ENCODE measurements at regions not wholly inside any gene's neighbourhood (a gene's known extent, or its start where the extent isn't known, plus 50 kb on each side); places are given as distances from the start of the nearest gene placed in this dataset.

- H3K27ac Mint-ChIP-seq: no peak overlapping the region
- no peaks in the 10 kb centered on the region for H3K27me3 Mint-ChIP-seq
- no peak for DNase-seq
- H3K36me3 Mint-ChIP-seq: no peaks in the 10 kb centered on the region
- H3K4me3 Mint-ChIP-seq: no peak overlapping the region
- no peaks in the 10 kb centered on the region for H3K4me1 Mint-ChIP-seq
- CTCF ChIA-PET: no interaction called here
- no peak for ATAC-seq
- H3K9me3 Mint-ChIP-seq (ENCODE audit: low read depth): peaks cover 9% of the 10 kb centered on the region
These were observed 324.2 kb upstream of the COBL start for GRCh38 chr7:51640841-51641240.

- Mint-ChIP-seq H3K4me1 (no peaks in the 10 kb centered on the region), H3K27me3 (no peaks in the 10 kb centered on the region), H3K4me3 (no peak overlapping the region), H3K27ac (no peak overlapping the region), H3K36me3 (no peaks in the 10 kb centered on the region), H3K9me3 (ENCODE audit: low read depth) (peaks cover 9% of the 10 kb centered on the region)
- ATAC-seq: no peak
- CTCF ChIA-PET: no interaction called here
- DNase-seq: no peak
These were observed 323.2 kb upstream of the COBL start for GRCh38 chr7:51639661-51640334.

GRCh38 chr7:51636503-51636902 is 319.9 kb upstream of the COBL start:
- Mint-ChIP-seq H3K9me3 (ENCODE audit: low read depth) (peaks cover 4% of the 10 kb centered on the region), H3K27ac (no peak overlapping the region), H3K27me3 (no peaks in the 10 kb centered on the region), H3K4me3 (no peak overlapping the region), H3K36me3 (no peaks in the 10 kb centered on the region), H3K4me1 (no peaks in the 10 kb centered on the region)
- no peak for DNase-seq
- CTCF ChIA-PET: no interaction called here
- ATAC-seq: no peak

GRCh38 chr7:51635775-51636174 is 319.2 kb upstream of the COBL start:
- DNase-seq (no peak), ATAC-seq (no peak)
- Mint-ChIP-seq H3K4me3 (no peak overlapping the region), H3K4me1 (no peaks in the 10 kb centered on the region), H3K9me3 (ENCODE audit: low read depth) (peaks cover 4% of the 10 kb centered on the region), H3K36me3 (no peaks in the 10 kb centered on the region), H3K27ac (no peak overlapping the region), H3K27me3 (no peaks in the 10 kb centered on the region)
- CTCF ChIA-PET: no interaction called here

GRCh38 chr7:51634538-51634937 is 317.9 kb upstream of the COBL start:
- H3K36me3 Mint-ChIP-seq: no peaks in the 10 kb centered on the region
- no peaks in the 10 kb centered on the region for H3K4me1 Mint-ChIP-seq
- no peaks in the 10 kb centered on the region for H3K27me3 Mint-ChIP-seq
- no peak for ATAC-seq
- H3K4me3 Mint-ChIP-seq: no peak overlapping the region
- H3K9me3 Mint-ChIP-seq (ENCODE audit: low read depth): peaks cover 2% of the 10 kb centered on the region
- no peak for DNase-seq
- H3K27ac Mint-ChIP-seq: no peak overlapping the region
- CTCF ChIA-PET: no interaction called here

- no peaks in the 10 kb centered on the region for H3K36me3 Mint-ChIP-seq
- H3K4me1 Mint-ChIP-seq: no peaks in the 10 kb centered on the region
- CTCF ChIA-PET: no interaction called here
- DNase-seq: no peak
- peaks cover 2% of the 10 kb centered on the region for H3K9me3 Mint-ChIP-seq (ENCODE audit: low read depth)
- no peak for ATAC-seq
- H3K4me3 Mint-ChIP-seq: no peak overlapping the region
- no peak overlapping the region for H3K27ac Mint-ChIP-seq
- no peaks in the 10 kb centered on the region for H3K27me3 Mint-ChIP-seq
These were observed 317.4 kb upstream of the COBL start for GRCh38 chr7:51634025-51634424.

- H3K4me3 Mint-ChIP-seq: no peak overlapping the region
These were observed 317.0 kb upstream of the COBL start for GRCh38 chr7:51633596-51633995.

GRCh38 chr7:51633006-51633405 is 316.4 kb upstream of the COBL start:
- peaks cover 2% of the 10 kb centered on the region for H3K9me3 Mint-ChIP-seq (ENCODE audit: low read depth)
- ATAC-seq (no peak), DNase-seq (no peak)
- no peak overlapping the region for H3K27ac Mint-ChIP-seq
- no peaks in the 10 kb centered on the region for H3K4me1 Mint-ChIP-seq
- no peaks in the 10 kb centered on the region for H3K27me3 Mint-ChIP-seq
- no peak overlapping the region for H3K4me3 Mint-ChIP-seq
- CTCF ChIA-PET: no interaction called here
- no peaks in the 10 kb centered on the region for H3K36me3 Mint-ChIP-seq

More at GRCh38 chr7:51633596-51633995, 317.0 kb upstream of the COBL start:
- no peaks in the 10 kb centered on the region for H3K27me3 Mint-ChIP-seq
- CTCF ChIA-PET: no interaction called here
- DNase-seq: no peak
- H3K4me1 Mint-ChIP-seq: no peaks in the 10 kb centered on the region
- no peaks in the 10 kb centered on the region for H3K36me3 Mint-ChIP-seq
- ATAC-seq: no peak
- peaks cover 2% of the 10 kb centered on the region for H3K9me3 Mint-ChIP-seq (ENCODE audit: low read depth)
- no peak overlapping the region for H3K27ac Mint-ChIP-seq

GRCh38 chr7:51630933-51631332 is 314.3 kb upstream of the COBL start:
- Mint-ChIP-seq H3K27ac (no peak overlapping the region), H3K4me3 (no peak overlapping the region), H3K36me3 (no peaks in the 10 kb centered on the region), H3K4me1 (no peaks in the 10 kb centered on the region), H3K9me3 (ENCODE audit: low read depth) (peaks cover 7% of the 10 kb centered on the region), H3K27me3 (no peaks in the 10 kb centered on the region)
- DNase-seq (no peak), ATAC-seq (no peak)
- CTCF ChIA-PET: no interaction called here

- CTCF ChIA-PET: no interaction called here
- DNase-seq: no peak
- no peaks in the 10 kb centered on the region for H3K4me1 Mint-ChIP-seq
- no peaks in the 10 kb centered on the region for H3K27me3 Mint-ChIP-seq
- no peak overlapping the region for H3K4me3 Mint-ChIP-seq
- no peak overlapping the region for H3K27ac Mint-ChIP-seq
- no peak for ATAC-seq
- no peaks in the 10 kb centered on the region for H3K36me3 Mint-ChIP-seq
- peaks cover 5% of the 10 kb centered on the region for H3K9me3 Mint-ChIP-seq (ENCODE audit: low read depth)
These were observed 312.6 kb upstream of the COBL start for GRCh38 chr7:51629206-51629605.

- no peaks in the 10 kb centered on the region for H3K27me3 Mint-ChIP-seq
- H3K36me3 Mint-ChIP-seq: no peaks in the 10 kb centered on the region
- H3K4me1 Mint-ChIP-seq: no peaks in the 10 kb centered on the region
- H3K9me3 Mint-ChIP-seq (ENCODE audit: low read depth): peaks cover 19% of the 10 kb centered on the region
- ATAC-seq: no peak
- H3K27ac Mint-ChIP-seq: no peak overlapping the region
- DNase-seq: no peak
- no peak overlapping the region for H3K4me3 Mint-ChIP-seq
- CTCF ChIA-PET: no interaction called here
These were observed 305.3 kb upstream of the COBL start for GRCh38 chr7:51621956-51622355.

- DNase-seq (no peak), ATAC-seq (no peak)
- Mint-ChIP-seq H3K27ac (no peak overlapping the region), H3K4me1 (no peaks in the 10 kb centered on the region), H3K9me3 (ENCODE audit: low read depth) (peaks cover 16% of the 10 kb centered on the region), H3K4me3 (no peak overlapping the region), H3K36me3 (no peaks in the 10 kb centered on the region), H3K27me3 (no peaks in the 10 kb centered on the region)
- CTCF ChIA-PET: no interaction called here
These were observed 304.1 kb upstream of the COBL start for GRCh38 chr7:51620706-51621105.

- Mint-ChIP-seq H3K4me3 (no peak overlapping the region), H3K4me1 (no peaks in the 10 kb centered on the region)
These were observed 303.3 kb upstream of the COBL start for GRCh38 chr7:51619880-51620279.

GRCh38 chr7:51617686-51618085 is 301.1 kb upstream of the COBL start:
- peaks cover 10% of the 10 kb centered on the region for H3K9me3 Mint-ChIP-seq (ENCODE audit: low read depth)
- H3K27ac Mint-ChIP-seq: no peak overlapping the region
- no peaks in the 10 kb centered on the region for H3K36me3 Mint-ChIP-seq
- H3K4me1 Mint-ChIP-seq: no peaks in the 10 kb centered on the region
- ATAC-seq (no peak), DNase-seq (no peak)
- no peak overlapping the region for H3K4me3 Mint-ChIP-seq
- CTCF ChIA-PET: no interaction called here
- no peaks in the 10 kb centered on the region for H3K27me3 Mint-ChIP-seq

More at GRCh38 chr7:51619880-51620279, 303.3 kb upstream of the COBL start:
- DNase-seq: no peak
- H3K9me3 Mint-ChIP-seq (ENCODE audit: low read depth): peaks cover 16% of the 10 kb centered on the region
- H3K27ac Mint-ChIP-seq: no peak overlapping the region
- no peak for ATAC-seq
- CTCF ChIA-PET: no interaction called here
- no peaks in the 10 kb centered on the region for H3K36me3 Mint-ChIP-seq
- H3K27me3 Mint-ChIP-seq: no peaks in the 10 kb centered on the region

- ATAC-seq (no peak), DNase-seq (no peak)
- H3K4me1 Mint-ChIP-seq: no peaks in the 10 kb centered on the region
- CTCF ChIA-PET: no interaction called here
- no peak overlapping the region for H3K4me3 Mint-ChIP-seq
- no peak overlapping the region for H3K27ac Mint-ChIP-seq
- H3K36me3 Mint-ChIP-seq: no peaks in the 10 kb centered on the region
- no peaks in the 10 kb centered on the region for H3K27me3 Mint-ChIP-seq
- peaks cover 3% of the 10 kb centered on the region for H3K9me3 Mint-ChIP-seq (ENCODE audit: low read depth)
These were observed 297.3 kb upstream of the COBL start for GRCh38 chr7:51613911-51614357.

Data from activated CD8-positive, alpha-beta memory T cell treated with anti-CD3 and anti-CD28 coated beads, Interleukin-2, amount 10 ng/mL, durations not matched to agents 7 days and 5 days (primary cell).